KG1 (cell line): ENCODE measurements at regions not wholly inside any gene's neighbourhood (a gene's known extent, or its start where the extent isn't known, plus 50 kb on each side); places are given as distances from the start of the nearest gene placed in this dataset.

Experiments used
- DNase-seq: peaks from one replicate; lab custom pipeline; 2025; lab: John Stamatoyannopoulos, UW

DNA sequence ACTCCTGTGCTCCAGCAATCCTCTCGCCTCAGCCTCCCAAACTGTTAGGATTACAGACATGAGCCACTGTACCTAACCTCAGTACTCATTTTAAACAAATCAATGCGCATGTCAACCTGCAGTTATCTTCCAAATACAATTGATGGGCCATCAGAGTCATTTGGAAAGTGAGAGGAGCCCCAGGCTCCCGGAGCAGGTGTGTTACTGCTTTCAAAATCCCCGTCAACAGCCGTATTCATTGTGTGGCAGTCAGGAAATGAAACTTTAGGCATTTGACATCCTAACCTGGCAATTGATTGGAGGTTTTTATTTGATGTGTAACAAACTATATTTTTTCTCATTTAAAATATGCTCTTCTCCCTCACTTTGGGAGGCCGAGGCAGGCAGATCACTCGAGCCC lies 623.6 kb upstream of the TENM3 start:
- no peak for DNase-seq

DNA sequence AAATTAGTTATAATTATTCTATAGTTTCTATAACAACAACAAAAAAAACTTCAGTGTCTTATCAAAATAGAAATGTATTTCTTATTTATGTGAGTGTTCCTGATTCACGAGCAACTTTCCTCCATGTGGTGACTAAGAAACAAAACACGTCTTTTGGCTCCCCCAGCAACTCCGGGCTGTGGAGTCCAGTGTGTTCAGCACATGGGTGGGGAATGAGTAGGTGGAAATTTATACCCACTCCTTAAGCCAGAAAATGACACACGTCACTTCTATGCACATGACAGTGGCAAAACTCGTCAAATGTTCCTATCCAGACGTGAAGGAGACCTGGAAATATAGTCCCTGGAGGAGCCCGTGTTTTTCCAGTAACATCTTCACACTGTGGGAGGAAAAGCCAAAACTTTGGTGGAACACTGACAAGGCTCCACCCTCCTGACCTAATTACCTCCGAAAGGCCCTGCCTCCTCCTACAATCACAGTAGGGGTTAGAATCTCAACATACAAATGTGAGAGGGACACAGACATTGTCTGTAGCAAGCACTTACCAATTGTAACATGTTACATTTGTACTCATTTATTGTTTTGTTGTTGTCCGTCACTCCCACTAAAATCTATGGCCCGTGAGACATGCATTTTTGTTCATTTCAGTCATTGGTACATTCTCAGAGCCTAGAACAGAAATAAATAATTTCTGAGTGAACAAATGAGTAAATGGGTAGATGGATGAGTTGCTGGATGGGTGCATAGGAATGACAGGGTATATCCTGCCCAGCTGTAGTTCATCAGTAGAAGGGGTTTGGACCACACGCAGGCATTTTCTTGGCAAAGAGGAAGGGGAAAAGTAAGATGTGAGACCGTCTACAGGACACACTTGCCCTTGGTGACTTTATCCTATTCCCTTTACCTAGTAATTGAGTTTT lies 605.8 kb upstream of the TENM3 start:
- no peak for DNase-seq

DNA sequence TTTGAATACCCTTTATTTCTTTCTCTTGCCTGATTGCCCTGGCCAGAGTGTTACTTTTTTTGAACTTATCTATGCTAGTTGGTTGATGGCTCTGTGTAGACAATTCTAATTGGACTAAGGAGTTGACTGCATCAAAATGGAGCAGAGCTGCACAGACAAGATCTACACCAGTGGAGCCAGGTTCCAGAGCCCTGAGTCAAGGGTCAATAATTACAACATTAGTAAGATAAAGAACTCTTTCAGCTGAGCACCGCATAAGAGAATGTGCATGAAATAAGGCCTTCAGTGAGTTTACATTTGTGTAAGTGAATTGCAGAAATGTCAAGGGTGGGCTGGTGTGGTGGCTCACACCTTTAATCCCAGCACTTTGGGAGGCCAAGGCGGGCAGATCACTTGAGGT lies 599.7 kb upstream of the TENM3 start:
- DNase-seq = no peak

DNA sequence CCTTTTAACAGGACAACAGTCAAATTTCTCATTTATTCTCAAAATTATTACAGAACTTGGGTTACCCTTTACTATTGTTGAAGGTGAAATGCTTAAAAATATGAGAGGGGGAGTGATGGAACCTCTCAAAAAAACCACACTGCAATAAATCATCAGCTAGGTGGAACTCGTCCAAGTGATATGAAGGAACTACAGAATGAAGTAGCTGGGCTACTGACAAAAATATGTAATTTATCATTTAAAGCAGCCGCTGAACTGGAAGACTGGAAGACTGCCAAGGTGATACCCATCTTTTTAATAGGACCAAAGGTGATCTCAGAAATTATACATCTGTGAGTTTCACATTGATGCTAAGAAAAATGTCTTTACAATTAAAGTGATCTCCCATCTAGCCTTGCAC lies 597.7 kb upstream of the TENM3 start:
- no peak for DNase-seq

DNA sequence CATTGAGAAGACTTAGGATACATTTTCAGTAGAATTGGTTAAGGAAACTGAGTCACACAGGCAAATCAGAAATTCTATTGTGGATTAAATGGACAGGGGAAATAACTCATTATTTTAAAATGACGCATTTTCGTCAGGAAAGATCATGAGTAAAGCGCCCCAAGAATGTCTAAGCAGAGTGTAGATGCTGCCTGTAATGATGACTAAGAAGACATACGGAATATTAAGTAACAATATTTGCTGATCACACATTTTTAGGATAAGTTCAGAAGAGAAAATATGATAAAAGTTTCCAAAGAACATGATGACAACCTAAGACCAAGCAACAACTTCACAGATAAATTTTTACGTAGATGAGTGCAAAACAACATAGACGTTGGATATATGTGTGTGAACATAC lies 596.3 kb upstream of the TENM3 start:
- DNase-seq = no peak

DNA sequence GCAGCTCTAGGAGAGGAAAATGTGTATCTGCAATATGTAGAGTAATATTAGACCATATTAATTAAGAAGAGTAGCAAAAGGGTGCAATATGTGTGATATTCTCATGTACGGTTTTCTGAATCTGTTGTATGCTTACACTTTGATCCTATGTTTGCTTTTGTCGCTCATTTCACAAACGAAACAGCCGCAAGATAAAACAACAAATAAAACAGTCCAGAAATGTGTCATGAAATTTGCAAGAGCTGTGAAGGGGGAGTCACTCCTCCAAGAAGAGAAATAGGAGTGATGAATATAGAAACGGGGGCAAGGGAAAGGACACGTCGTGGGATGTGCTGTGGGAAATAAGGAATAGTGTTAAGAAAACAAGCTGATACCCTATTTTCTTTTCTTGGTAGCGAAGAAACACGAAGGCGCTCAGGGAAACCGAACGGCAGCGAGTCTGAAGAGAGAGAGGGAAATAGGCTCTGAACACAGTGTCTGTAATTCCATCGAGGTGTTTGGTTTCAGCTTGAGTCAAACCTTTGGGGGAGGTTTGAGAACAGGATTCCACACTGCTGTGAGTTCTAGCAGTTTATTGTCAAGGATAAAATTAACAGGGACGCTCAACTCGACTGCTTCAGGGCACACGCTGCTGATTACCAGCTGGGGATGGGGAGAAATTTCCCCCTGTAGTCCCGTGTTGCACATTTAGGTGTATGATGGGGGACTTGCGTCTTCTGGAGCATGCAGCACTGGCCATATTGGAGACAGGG lies 595.6 kb upstream of the TENM3 start:
- no peak for DNase-seq

DNA sequence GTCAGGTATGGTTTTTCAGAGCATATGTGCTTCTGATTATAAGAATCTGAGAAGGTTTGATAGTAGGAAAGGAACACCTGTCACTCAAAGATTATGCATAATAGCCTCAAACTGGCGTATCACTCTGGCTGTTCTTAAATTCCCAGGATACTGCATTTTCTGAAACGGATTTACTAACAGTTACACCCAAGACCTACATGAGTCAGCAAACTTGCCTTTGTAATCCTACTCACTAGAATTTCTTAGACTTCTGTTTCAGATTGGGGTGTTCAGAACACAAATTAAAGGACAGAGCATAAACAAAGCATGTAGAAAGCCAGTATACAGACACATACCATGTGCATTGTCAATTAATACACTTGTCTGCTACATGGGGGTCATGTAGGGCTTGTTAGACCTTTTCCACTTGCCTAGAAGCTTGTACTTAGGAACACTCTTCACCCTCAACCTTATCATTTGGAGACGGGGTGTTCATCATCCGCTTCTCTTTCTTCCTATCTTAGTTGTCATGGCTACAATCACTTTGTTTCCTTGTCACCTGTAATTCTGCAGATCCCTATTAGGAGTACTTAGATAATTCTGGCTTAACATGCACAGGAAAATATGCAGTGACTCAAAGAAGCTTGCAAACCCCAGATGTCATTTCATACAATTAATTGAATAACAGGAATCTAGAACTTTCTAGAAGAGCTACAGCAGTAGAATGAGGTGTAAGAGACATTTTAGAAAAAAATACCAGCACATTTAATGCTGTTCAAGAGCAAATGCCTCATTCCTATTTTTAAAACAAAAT lies 593.0 kb upstream of the TENM3 start:
- no peak for DNase-seq

DNA sequence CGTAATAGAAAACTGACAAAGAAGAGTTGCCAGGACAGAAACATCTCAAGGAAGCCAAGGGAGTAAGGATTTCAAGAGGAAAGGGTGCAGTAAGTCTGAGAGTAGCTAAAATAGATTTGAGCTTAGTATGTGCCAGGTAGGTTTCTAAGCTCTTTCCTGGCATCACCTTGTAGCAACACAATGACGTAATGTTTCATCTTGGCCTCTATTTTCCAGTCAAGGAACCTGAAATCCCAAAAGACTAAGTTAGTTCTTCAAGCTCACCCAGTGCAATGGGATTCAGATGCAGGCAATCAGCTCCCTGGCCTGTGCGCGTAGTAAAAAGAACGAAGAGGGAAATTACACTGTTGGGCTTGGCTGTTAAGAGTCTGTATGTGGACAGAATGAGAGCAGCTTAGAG lies 586.5 kb upstream of the TENM3 start:
- DNase-seq = no peak

DNA sequence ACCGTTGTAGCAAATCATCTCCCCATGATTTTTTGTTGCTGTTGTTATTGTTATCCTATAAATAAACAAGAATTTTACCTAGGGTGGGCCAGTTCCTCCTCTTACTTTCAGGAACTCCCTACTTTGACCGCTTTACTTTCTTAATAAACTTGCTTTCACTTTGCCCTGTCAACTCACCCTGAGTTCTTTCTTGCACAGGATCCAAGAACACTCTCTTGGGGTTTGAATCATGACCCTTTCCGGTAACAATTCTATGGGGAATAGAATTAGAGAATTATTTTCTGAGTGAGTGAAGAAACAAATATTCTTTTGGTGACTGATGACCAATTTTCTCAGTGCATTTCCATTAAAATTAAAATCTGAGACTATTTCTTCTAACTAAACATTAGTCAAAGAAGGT lies 584.0 kb upstream of the TENM3 start:
- no peak for DNase-seq

DNA sequence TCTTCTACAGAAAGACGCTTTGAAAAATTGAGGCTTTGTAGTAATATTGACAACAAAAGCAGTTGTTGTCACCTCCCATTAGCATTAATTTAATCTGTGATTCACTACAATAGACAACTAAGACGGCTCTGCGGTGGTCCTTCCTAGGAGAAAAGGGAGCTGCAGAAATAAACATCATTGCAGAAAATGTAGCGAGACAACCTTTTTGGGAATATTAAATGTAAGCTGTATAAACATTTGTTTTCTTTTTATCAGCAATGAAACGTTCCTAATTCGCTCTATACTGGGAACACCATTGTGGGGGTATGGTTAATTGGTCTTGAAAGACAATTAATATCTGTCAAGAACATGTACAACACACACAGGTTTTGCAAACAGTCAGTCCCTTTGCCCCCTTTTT lies 583.3 kb upstream of the TENM3 start:
- DNase-seq = no peak

DNA sequence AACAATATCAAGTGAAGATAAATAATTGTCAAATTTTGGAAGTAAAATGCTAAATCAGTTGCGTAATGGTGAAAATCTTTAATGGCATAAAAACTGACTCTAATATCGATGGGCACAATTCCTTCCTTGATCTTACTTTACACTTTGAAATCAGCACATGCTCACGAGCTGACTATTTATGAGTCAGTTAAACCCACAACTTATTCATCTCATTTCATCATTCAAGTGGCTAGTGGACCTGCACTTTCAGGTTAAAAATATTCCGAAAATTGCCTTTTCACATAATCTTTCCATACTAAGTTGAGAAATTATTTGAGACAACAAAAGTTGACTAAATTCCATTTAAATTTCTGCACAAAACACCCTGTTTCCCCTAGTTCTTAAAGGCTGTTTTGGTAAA lies 582.1 kb upstream of the TENM3 start:
- DNase-seq = no peak

DNA sequence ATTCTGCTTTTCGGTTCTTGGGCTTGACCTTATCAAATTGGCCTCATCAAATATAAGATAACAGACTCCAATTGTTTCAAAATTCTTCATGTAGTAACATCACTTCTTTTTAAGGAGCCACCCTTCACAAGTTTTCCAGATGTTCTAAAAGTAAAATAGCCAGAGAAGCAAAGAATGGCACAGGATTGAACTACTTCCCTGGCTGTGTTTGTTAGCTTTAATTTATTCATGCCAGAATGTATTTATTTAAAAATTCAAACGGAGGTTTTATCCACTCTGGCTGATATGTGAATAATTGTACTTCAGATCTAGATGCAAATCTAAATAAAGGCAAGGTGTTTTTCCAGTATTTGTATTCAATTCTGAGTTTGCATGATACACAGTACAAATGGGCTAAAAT lies 581.3 kb upstream of the TENM3 start:
- DNase-seq = no peak

DNA sequence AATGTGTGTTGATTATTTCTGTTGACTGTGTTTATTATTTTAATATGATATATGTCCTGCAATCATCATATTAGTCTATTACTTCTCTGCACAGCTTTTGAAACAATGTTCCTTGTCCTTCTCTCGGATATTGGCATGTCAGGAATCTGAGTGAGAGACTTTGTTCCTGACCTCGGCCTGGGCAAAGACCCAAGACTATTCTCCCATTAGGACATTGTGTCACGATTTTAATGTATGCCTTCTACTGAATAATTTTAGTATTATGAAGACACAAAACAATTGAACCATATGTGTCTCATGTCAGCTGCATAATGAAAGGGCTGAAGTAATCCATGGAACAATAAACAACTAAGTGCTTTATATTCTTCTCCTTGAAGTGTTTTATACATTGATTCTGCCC lies 580.8 kb upstream of the TENM3 start:
- no peak for DNase-seq

DNA sequence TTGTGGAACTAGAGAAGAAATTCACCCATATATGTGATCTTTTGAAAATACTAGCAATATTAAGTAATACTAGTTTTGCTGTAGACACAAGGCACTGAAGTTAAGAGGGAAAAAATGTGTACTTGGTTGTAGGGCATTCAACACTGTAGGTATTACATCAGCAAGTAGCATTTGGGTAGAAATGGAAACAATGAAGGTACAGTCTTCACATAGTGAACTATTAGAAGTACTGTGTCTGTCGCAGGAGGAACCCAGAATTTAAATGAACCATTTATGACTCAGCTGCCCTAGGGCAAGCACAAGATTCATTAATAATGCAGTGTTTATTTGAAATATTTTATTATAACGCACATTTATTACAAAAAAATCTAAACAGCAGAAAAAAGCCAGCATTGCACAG lies 572.7 kb upstream of the TENM3 start:
- DNase-seq = no peak

DNA sequence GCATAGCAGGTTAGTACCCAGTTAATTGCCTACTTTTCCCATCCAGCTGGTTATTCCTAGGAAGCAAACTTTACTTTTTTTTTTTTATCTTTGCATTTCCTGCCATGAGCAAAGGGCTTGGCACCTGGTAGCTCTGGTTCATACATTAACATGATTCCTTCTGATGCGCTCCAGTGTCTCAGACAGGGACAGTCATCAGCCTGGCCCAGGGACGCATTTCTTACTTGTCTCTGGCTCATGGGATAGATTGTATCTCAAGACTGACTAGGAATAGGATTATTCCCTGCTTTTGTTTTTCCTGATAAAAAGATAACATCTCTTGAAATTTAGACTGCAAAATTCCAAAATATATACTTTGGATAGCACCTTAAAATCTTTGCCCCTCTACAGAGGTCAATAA lies 571.5 kb upstream of the TENM3 start:
- DNase-seq = no peak

DNA sequence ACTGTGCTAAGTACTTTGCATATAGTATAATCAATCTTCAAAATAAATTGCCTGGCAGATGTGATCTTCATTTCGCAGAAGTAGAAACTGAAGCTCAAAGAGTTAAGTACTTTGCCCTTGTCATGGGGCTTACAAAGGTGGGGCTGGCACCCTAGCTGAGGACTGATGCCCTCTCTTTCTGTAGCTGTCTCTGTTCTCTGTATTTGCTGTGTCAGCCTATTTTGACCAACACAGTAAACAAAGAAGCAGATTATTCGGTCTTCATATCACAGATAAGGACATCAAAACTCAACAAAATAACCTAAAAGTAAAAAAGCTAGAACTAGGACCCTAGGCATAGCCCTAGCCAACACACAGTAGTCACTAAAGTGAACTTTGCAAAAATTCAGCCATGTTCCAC lies 570.5 kb upstream of the TENM3 start:
- no peak for DNase-seq

DNA sequence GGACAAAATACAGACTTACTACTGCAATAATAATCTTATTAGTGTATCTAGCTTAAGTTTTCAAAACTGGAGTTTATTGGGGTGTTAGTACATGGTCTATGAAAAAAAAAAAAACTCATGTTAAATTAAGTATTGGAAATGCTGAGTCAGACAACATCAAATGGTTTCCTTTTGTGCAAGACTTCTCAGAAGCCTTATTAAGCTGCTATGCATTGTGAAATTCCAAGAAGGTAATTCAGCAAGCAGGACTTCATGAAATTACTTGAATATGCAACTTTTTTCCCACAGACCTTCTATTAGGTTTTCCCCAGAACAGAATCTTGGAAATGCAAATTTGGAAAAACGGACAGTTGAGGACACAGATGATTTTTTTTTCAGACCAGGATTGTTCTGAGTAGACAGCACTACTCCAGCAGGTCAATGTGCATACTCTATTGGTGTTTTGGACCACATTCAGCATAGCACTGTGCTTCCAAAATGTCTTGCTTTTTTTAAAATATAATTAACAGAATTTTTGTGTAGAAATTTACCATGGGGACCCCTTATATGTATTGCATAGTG lies 568.8 kb upstream of the TENM3 start:
- no peak for DNase-seq

DNA sequence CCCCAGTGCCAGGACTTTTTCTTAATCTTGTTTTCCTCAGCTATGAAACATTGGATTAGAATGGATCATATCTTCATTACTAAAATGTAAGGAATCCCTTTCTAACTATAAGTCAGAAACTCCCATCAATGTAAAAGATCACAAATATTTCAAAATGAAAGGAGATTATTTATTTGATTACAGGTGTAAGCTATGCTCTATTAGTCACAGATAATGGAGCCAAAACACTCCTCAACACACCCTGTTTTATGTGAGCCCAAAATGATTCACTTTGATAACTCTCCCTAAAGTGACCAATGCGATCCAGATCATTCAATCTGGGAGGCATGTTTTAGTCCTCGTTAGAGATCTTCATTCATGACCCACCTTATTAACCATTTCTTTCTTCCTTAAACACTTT lies 566.7 kb upstream of the TENM3 start:
- DNase-seq = no peak

DNA sequence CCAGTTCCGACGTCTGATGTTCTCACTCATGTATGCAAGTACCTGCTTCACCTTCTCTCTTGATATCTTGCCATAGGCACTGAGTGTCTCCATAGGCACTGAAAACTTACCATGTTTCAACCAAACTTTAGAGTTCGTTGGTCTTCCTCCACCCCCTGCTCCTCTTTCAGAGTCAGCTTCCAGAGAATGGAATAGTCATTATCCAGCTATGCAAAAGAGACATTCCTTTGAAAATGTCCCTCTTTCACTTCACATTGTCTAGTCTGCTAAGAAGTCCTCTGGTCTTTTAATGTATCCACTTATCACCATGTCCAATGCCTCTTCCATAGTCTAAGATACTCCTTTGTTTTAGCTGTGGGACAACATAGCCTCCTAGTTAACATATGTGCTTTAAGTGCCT lies 566.0 kb upstream of the TENM3 start:
- no peak for DNase-seq

DNA sequence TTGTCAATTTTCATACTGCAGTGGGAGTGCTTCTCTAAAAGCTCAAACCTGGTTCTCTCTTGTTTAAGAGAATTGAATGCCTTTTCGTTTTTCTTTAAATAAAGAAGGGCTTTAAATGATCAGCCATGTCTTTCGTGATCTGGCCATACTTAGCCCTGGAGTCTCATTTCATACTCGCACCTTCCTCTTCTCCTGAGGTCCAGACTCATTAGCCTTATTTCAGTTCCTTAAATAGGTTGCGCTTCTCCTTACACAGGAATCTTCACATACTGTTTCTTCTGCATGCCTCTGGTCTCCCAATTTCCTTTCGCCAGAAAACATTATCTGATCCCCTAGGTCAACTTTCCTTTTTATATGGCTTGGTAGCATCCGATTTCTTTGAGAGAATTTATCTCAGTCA lies 565.6 kb upstream of the TENM3 start:
- no peak for DNase-seq

DNA sequence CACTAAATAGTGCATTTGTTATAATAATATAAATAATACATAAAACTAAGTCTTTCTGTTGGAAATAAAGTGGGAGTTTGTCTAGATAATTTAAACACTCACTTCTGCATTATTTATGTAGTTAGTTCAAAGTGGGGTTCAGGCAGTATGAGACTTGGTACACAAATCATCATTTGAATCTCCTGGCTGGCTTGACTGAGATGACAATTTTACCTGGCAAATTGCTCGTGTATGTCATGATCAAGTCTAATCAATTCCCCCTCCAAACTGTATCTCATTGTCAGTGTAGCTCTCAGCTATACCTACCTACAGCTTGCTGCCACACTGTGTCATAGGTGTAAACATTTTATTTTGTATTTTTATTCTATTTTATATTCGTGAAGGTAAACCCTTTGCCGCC lies 563.4 kb upstream of the TENM3 start:
- no peak for DNase-seq

DNA sequence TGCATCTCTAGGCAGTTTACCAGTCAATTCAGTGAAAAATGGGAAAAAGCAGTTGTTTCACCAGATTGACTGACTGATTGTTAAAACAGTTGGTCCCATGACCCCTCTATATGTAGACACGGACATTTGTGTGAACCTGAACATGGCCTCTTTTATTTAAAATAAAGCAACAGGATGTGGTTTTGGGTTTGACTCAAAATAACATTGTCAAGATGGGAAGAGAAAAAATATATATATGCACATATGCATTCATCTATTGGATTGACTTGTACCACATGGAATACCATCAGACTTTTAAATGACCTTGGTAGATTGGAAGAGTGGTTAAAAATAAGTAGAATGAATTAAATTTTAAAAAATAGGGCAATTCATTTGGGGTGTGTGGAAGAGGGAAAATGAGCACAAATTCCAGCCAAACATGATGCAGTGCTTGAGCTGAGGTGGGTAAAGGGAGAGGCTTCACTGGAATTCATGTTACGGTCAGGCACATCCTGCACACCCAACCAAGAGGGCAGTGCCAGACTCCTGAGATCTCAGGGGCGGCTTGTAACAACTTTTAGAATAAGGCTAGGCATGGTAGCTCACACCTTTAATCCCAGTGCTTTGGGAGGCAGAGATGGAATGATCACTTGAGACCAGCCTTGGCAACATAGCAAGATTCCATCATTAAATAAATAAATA lies 560.7 kb upstream of the TENM3 start:
- DNase-seq = no peak
